KBM-7 (cell line): ENCODE measurements at regions not wholly inside any gene's neighbourhood (a gene's known extent, or its start where the extent isn't known, plus 50 kb on each side); places are given as distances from the start of the nearest gene placed in this dataset.

Experiments
- DNase-seq: peaks from one replicate; pipeline ENCODE4 v3.0.0-alpha.2; 2015
- in situ Hi-C: fragments of 300-500 bp; cut with MboI; formaldehyde crosslinking; loops from 2 replicates; pipeline ENCODE4 v1.14.3; 2020; ENCODE audit warnings: low sequenced_read_pairs, low pct_unique_long_range_greater_than_20kb, mixed read lengths

DNA sequence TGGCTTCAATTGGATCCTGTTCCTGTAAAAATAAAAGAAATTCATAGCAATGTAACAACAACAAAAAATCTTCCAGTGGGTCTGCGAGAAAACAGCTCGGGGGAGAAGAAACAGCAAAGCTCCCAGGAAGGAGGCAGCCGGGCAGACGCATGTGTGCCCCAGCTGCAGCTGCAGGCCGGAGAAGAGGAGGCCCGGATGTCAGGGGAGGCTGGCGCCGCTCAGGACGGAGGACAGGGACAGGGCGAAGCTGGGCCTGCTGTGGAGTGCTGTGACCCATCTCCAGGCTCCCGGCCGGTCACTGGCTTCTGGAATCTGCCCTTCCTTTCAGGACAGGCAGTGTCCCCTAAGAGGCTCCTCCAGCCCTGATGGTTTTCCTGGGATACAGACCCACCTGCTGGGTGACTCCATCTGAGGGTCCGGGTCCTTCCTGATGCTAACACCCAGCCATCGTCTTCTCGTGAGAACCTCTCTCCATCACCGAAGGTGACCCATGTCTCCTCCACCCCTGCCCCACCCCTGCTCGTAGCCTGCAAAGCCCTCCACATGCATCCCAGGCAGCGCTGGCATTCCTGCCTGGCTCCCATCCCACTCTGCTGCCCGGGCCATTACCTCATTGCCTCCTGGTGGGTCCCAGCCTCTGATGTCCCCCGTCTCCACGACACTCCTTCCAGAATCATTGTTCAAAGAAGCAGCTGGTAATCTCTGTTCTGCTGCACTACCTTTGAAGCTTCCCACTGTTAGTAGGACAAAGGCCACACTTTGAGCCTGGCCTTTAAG is 145.4 kb upstream of the TWIST2 start:
- DNase-seq = no peak
- in situ Hi-C loops = no loop called here

DNA sequence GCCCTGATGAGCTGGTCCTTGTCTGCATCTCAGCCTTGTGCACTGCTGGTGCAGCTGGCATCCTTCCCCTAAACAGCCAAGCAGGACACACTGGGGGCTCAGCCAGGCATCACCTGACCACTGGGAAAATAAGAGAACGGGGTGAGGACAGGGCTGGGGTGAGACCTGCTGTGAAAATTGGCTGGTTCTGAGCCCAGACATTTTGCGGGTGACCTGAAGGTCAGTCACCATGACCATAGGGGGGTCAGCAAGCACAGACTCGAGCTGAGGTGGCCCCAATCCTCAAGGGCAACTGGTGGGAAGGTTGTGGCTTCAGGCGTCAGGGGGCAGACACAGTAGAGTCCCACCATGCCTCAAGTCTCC is 144.9 kb upstream of the TWIST2 start:
- DNase-seq = no peak
- in situ Hi-C loops = no loop called here

DNA sequence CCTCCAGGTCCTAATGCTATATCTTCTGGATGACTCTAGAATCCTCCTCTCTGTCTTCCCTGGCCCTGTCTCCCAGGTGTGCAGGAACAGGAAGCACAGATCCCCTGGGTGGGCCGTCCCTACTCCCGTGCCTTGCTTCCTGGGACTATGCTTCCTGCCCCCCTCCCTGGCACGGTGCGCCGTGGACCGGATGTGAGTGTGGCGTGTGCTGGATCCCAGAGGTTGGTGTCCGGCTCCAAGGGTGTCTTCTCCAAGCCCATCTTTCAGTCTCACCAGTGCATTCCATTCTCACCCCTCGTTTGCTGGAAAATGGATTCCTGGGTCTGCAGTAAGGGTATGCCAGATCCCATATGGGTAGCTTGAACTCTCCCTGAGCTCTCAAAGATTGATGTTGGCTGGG is 144.4 kb upstream of the TWIST2 start:
- DNase-seq = no peak

DNA sequence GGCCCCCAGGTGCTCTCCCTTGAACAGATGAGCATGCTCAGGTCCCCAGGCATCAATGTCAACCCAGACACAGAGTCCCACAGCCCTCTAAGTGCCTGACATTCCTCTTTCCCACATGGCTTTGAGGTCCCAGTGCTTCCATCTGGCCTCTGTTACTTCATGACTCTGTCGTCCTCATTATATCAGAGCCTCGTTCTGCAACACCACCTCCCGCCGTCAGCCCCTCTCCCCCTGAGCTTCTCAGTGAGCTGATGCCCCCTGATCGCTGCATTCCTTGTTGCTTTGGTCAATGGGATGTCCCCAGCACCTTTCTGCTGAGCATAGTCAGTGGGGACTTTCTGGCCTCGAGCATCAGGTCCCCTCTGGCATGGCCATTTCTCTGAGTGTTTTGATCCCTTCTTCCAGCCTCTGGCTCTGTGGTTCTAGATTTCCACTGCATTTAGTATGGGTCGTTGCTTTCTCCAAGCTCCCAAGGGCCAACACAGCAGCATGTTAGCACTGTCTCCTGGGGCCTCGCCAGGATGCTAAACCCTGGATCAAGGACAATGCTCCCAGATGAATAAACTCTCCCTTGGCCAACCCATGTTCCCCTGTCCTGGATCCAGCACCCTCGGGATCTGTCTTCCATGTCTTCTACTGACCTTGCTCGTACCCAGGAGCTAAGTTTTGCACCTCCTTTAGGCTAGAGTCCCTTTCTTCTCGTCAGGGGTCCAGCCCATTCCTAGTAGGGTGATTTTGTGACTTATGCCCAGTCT is 143.2 kb upstream of the TWIST2 start:
- in situ Hi-C loops = no loop called here
- no peak for DNase-seq

More for the DNA sequence above, 144.4 kb upstream of the TWIST2 start:
- in situ Hi-C loops = no loop called here

DNA sequence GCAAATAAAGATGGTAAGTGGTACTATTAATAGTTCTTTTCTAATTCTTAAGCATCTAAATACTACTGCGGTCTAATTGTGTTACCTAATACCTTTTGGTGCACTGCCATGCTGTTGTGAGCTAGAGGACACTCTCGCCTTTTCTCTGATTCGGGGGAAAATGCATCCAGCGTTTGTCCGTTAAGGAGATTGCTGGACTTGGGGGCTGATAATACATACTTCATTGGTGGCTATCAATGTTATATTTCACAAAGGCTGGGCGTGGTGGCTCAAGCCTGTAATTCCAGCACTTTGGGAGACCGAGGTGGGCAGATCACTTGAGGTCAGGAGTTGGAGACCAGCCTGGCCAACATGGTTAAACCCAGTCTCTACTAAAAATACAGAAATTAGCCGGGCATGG is 141.7 kb upstream of the TWIST2 start:
- in situ Hi-C loops = no loop called here
- no peak for DNase-seq

DNA sequence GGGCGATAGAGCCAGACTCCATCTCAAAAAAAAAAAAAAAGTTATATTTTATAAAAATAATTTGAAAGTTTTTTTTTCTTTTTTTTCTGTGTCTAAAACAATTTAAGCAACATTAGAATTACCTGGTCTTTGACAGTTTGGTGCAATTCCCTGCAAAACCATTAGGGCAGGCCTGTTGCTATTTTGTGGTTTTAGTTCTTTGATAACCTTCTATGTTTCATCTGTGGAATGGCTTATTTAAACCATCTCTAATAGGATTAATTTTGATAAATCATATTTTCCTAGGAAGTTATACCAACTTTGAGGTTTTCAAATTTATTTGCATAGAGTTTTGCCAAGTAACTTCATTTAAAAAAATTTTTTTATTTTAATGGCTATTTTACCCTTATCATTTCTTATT is 141.2 kb upstream of the TWIST2 start:
- DNase-seq = no peak
- in situ Hi-C loops = no loop called here

DNA sequence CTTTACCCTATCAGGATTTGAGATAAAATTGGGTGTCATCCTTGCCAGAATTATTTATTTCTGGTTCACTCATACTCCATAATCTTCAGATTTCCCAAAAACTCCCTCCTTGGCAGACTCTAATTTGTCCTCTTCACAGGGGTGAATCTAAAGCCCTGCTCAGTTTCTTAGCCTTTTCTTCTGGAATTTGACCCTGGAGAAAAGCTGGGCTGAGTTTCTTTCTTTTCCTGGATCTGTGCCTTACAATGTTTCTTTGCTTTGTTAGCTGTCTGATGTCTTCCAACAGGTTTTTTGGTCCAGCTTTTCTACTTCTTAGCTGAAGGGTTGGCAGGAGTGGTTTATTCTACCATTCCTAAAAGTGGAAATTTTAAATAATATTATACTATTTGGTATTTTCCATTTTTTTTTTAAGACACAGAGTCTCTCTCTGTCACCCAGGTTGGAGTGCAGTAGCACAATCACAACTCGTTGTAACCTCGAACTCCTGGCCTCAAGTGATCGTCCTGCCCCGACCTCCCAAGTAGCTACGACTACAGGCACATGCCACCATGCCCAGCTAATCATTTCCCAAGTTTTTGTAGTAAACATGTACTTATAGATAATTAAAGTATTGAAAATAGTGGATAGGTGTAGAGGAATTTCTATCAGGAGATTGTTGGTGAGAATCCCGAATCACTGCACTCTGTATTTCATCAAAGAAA is 138.4 kb upstream of the TWIST2 start:
- in situ Hi-C loops = no loop called here
- DNase-seq = no peak

DNA sequence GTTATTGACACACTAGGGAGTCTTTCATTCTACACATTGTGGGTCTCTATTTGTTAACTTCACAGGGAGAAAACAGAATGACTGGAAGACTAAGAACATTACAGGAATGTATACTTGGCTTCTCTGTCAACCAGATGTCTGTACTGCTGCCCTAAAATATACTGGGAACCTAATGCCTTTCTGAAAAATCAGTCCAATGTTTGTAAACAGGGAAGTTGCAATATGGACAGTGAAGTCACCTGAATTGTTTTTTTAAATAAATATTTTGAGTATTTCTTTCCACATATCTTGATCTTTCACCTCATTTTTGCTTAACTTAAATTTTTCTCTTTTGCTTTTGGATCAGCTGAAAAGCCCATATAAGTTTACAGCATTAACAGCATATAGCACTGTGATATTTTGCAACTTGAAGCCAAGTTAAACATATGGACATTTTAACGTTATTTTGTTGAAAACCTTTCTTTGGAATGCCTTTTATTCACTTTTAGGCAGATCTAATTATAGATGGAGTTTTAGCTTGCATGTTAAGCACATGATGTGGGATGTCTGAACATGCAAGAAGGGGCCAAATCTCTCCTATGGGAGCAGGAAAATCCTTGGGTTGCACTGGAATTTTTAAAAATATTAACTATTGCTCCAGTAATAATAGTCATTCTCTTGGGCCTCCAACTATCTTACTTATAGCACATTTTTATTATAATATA is 137.7 kb upstream of the TWIST2 start:
- no peak for DNase-seq
- in situ Hi-C loops = no loop called here

DNA sequence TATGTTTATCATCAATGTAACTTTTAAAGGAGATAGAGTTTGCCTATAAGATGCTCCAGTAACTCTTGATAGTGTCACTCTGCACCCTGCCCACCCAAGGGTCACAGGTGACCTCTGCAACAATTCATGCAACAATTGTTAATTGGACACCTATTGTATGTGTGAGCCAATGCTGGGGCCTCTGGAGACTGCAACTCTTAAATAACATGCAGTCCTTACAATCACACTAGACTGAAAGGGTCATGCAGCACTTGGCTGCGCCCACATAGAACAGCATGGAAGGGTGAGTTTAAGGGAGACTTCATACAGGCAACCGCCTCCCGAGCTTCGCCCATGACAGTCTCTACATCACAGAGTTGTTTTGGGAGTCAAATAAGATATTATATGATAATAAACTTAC is 137.1 kb upstream of the TWIST2 start:
- no peak for DNase-seq
- in situ Hi-C loops = no loop called here

DNA sequence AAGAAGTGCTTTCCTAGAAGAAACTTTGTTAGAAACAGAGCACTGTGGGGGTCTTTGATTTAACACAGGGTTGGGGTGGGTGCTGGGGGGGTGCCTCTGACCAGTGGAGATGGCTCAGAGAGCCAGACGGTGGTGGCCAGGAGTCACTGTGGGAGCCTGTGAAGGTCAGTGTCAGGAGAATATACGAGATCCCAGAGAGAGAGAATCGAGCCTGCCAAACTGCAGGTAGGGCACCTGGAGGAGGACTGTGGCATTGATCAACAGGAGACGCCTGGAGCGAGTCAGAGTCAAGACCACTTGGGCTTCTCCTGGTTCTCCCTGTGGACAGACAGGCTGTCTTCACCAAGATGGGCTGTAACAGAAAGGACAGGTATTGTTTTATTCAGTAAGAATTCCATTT is 136.5 kb upstream of the TWIST2 start:
- no peak for DNase-seq

DNA sequence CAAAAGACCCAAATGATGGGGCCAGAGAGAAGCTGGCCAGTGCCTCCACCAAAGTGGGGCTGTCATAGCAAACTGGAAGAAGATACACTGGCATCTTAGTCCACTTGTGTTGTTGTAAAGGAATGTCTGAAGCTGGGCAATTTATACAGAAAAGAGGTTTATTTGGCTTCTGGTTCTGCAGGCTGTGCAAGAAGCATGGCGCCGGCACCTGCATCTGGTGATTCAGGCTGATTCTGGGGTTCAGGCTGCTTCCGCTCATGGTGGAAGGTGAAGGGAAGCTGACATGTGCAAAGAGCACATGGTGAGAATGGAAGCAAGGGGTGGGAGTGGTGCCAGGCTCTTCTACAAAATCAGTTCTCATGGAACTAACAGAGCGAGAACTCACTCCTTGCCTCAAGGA is 135.9 kb upstream of the TWIST2 start:
- in situ Hi-C loops = no loop called here
- DNase-seq = no peak

More for the DNA sequence above, 136.5 kb upstream of the TWIST2 start:
- in situ Hi-C loops = no loop called here

DNA sequence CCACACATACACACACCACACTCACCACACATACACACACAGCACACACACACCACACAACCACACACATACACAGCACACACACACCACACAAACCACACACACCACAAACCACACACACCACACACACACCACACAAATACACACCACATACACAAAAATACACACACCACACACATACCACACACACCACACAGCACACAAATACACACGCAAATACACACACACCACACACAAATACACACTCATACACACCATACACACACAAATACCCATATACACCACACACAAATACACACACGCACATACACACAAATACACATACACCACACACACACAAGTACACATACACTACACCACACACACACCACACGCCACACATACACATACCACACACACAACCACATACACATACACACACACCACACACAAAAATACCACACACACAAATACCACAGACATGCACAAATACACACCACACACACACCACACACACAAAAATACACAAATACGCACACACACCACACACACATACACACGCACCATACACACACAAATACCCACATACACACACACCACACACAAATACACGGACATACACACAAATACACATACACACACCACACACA is 134.6 kb upstream of the TWIST2 start:
- in situ Hi-C loops = no loop called here
- no peak for DNase-seq

DNA sequence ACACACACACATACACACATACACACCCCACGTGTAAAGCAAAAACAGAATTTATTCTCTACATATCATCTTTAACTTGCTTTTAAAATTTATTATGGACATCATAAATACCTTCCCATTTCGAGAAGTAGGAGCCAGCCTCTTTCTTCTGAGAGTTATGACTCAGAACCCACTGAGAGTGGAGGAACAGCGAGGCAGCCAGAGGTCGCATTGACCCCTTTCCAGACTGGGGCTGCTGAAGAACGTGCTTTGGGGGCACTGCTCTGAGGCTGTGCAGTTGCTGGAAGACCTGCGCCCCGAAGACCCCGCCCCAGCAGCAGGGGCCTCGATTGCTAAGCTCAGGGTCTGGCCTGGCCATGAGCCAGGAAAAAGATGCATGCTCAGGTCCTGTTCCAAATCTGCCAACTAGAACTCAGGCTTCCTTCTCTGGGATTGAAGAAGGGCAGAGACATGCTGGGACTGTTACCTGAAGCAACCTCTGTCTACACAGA is 133.8 kb upstream of the TWIST2 start:
- in situ Hi-C loops = no loop called here
- DNase-seq = no peak

DNA sequence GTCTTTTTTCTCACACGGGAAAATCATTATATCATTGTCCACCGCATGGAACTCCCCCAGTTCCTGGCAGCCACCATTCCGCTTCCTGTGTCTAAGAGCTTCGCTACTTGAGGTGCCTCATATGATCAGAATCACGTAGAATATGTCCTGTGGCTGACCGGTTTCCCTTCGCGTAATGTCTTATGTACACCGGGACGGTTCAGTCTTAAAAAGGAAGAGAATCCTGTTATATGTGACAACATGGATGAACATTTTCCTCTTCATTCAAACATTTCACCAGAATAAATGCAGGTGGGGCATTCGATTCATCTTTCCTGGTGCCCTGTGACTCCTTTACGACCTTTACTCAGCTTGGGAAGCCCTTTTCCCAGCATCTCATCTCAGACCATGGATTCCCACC is 131.7 kb upstream of the TWIST2 start:
- in situ Hi-C loops = no loop called here
- no peak for DNase-seq

DNA sequence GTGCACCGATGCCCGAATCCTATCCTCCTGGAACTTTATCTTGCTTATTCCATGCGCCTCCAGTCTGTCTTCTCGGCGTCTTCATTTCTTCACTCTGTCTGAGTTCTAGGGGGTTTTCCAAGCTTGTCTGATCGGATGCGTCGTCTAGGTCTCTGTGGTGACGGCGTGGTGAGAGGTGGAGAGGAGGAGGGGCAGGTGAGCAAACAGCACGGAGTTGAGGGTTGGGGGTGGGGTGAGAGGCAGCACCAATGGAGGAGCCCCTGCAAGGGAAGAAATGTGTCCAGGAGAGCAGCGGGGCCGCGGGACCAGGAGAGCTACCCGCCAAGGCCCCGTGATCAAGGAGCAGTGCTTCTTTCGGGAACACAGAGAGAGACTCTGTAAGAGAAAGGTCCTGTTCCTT is 131.3 kb upstream of the TWIST2 start:
- in situ Hi-C loops = no loop called here
- DNase-seq = no peak

DNA sequence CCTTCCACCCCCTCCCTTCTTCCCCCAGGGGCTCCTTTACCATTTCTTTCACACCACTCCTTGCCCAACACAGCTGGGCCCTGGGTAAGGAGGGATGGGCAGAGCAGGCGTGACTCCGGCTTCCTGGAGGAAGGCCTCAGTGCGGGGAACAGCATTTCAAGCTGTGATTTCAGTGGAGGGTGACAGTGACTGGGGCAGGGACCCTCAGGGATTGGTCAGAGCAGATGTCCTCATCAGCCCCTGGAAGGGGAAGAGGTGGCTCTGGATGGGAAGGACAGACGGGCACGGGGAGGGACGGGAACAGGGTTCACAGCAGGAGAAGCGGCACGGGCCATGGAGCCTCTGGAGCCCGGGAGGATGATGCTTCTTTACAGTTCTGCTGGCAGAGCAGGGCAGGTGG is 130.8 kb upstream of the TWIST2 start:
- DNase-seq = no peak
- in situ Hi-C loops = no loop called here

DNA sequence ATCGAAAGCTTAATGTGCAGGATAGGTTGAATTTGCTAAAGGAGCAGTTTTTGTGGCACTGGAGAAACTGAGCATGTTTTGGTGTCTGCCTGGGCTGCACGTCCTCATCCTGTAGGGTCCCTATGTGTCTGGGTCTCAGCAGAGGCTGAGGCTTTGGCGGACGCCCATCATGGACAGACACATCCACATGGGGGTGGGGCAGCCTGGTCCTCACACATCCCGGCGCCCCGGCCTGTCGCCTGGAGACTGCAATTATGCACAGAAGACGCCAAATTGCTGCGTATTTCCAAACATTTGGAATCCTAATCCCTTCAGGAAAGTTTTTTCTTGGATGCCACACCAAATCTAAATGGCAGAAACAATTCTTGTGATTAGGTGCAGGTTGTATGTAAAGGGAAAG is 128.2 kb upstream of the TWIST2 start:
- DNase-seq = no peak
- in situ Hi-C loops = no loop called here

DNA sequence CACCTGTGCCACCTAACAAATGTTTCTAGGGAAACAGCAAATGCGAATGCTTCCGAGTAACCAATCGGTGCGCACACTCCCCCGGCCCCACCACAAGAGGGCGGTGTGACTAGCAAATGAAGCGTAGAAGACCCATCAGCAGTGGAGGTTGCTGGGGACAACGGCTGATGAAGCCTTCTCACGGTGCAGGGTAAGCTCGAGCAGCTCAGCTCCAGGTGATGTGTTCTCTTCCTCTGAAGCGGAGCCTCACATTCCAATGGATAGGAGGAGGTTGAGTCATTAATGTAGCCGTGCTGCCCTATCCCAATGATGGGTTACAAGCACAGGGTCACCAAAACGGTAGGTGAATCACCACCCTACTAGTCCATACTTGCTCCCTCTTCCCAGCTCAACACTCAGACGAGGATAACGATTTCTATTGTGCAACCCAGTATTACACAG is 127.6 kb upstream of the TWIST2 start:
- in situ Hi-C loops = no loop called here
- peak; percentile 53 for DNase-seq

DNA sequence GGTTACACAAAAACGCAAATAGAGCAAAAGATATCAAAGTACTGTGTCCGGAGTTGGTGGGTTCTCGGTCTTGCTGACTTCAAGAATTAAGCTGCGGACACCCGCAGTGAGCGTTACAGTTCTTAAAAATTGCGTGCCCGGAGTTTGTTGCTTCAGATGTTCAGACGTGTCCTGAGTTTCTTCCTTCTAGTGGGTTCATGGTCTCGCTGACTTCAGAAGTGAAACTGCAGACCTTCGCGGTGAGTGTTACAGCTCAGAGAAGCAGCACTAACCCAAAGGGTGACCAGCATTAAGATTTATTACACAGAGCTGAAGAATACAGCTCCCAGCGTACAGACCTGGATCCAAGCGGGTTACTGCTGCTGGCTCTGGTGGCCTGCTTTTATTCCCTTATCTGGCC is 125.7 kb upstream of the TWIST2 start:
- in situ Hi-C loops = no loop called here

More for the DNA sequence above, 125.7 kb upstream of the TWIST2 start:
- DNase-seq = no peak
